Fibroblast of skin of right quadriceps (primary cell): ENCODE measurements at regions not wholly inside any gene's neighbourhood (a gene's known extent, or its start where the extent isn't known, plus 50 kb on each side); places are given as distances from the start of the nearest gene placed in this dataset.
"Not testable (repeated sequence)": the region's sequence is repeated elsewhere in the genome, so short reads cannot be mapped to it uniquely, and the experiment has no call there.

Experiments
- DNase-seq: peaks from one replicate; pipeline ENCODE4 v3.0.0-alpha.2; 2013

DNA sequence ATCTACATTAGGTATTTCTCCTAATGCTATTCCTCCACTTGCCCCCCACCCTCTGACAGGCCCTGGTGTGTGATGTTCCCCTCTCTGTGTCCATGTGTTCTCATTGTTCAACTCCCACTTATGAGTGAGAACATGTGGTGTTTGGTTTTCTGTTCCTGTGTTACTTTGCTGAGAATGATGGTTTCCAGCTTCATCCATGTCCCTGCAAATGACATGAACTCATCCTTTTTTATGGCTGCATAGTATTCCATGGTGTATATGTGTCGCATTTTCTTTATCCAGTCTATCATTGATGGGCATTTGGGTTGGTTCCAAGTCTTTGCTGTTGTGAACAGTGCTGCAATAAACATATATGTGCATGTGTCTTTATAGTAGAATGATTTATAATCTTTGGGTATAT, 50.6 kb upstream of the GRHL3 start:
- DNase-seq = not testable (repeated sequence)

DNA sequence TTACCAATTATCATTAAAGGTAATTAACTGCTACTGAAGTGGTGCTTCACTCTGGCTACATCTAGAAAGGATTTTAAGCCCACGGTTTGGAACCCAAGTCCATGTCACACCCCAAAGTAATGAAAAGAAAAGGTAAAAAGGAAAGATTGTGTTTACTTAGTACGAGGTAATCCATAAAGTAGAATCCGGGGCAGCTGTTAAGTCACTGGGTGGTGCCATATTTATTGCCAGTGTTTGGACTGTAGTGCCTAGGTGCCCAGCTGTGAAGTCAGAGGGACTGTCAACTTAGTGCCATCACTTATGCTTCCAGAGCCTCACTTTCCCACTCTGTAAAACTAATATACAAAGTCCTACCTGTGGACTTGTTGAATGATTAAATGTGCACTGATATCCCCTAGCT, 52.2 kb upstream of the GRHL3 start:
- DNase-seq = no peak

DNA sequence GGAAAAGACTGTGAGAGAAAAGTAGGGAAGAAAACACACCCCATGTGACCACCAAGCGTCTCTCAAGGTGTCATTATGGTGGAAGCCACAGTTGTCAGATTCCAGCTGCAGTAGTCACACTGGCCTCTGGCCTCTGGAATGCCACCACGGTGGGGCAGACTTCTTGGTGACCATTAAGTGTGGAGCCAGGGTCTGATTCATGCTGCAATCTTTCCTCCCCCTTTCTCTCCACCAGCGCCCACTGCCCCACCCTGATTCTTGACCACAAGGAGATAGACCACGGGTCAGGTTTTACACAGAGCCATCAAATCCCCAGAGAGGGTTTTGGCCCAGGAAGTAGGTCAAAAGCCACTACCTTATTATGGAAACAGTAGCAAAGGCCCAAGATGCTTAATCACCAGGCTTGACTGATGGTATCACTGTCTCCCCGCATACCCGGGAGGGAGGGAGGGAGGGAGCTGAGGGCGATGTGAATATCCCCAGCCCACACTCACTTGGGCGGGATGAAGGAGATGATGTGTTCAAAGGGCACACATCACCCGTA, 52.7 kb upstream of the GRHL3 start:
- peak; percentile 82 for DNase-seq

DNA sequence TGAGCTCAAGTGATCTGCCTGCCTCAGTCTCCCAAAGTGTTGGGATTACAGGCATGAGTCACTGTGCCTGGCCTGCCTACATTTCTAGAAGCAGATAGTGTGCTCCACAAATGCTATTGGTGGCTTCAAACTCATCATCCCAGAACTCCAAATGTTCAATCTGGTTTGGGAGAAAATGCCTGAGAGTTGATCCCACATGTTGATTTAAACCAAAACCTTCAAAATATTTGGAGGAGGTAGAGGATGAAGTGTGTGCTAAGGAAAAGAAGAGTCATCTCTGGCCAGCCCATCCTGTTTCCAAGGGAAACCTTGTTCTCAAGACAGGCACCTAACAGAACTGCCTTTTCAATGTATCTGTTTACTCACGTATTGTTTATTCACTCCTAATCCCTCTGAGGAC, 55.4 kb upstream of the GRHL3 start:
- no peak for DNase-seq

DNA sequence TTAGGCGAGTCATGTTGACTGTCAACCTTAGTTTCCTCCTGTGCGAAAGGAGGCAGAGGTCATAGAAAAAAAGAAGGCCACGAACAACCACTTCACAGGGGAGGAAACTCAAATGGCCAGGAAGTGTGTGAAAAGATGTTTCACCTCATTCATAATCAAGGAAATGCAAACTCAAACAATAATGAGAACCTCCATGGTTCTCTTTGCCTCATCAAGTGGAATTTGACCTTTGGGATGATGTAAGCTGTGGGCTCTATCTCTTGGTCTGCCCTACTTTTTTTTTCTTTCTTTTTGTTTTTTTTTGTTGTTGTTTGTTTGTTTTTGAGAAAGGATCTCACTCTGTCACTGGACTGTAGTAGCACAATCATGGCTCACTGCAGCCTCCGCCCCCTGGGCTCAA, 55.9 kb upstream of the GRHL3 start:
- DNase-seq = no peak

DNA sequence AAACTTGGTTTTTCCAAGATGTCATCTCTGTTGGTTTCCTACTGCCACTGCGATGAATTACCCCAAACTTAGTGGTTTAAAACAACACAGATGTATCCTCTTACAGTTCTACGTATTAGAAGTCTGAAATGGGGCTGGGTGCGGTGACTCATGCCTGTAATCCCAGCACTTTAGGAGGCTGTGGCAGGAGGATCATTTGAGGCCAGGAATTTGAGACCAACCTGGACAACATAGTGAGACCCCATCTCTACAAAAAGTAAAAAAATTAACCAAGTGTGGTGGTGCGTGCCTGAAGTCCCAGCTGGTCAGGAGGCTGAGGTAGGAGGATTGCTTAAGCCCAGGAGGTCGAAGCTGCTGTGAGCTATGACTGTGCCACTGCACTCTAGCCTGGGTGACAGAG, 57.2 kb upstream of the GRHL3 start:
- DNase-seq = no peak

DNA sequence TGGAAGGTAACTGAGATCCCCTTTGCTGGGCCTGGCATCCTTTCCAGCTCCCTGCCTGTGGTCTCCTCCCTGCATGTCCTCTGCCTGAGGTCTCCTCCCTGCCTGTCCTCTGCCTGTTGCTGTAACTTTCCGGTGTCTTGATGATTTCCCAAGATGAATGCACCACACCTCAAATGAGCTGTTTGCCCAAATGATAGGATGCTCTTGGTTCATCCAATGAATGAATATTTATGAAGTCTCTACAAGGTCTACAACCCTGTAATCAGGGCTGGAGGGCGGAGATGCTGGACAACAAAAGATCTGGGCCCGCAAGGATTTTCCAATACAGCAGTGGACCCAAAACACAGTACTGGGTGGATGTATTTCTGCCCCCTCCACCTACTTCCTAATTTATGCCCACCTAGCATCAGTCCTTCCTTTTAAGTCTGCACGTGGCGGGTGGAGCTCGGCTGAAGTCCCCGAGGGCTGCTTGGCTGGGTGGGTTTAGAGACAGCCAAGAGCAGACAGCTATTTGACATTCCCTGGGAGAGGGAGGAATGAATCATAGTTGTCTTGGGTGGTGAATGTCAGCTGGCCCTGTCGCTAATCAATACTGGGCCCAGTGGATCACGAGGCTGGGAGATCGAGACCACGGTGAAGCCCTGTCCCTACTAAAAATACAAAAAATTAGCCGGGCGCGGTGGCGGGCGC, 60.3 kb upstream of the GRHL3 start:
- DNase-seq = no peak

DNA sequence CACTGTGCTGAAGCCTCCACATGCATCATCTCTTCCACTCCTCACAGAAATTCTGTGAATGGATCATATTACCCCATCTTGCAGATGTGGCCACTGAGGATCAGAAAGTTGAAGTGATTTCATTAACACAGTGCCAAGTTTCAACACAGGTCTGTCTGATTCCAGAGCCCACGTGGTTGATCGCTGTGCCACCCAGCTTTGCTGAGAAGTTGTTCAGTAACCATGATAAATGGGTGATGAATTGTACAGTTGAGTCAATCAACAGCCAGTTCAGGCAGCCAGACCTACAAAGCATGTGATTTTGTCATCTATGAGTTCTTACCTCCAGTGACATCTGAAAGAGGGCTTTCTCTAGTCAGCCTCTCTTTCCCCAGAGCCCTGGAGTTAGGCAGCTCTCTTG, 61.8 kb upstream of the GRHL3 start:
- DNase-seq = no peak

DNA sequence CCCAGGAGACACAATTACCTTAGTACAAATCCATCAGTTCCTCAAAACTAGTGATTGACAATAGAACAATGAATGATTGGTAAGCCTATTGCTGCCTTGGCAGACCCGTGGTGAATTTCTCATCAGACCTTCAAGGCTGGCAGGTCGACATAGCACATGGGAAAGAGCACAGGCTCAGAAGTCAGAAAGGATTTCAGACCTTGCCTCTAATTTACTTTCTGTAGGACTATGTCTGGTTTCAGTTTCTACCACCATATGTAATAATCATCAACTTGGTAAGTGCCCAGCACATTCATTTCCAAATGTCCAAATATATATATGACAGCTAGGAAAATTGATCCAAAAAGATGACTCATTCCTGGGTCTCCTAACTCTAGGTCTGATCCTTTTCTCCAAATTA, 62.5 kb upstream of the GRHL3 start:
- no peak for DNase-seq

DNA sequence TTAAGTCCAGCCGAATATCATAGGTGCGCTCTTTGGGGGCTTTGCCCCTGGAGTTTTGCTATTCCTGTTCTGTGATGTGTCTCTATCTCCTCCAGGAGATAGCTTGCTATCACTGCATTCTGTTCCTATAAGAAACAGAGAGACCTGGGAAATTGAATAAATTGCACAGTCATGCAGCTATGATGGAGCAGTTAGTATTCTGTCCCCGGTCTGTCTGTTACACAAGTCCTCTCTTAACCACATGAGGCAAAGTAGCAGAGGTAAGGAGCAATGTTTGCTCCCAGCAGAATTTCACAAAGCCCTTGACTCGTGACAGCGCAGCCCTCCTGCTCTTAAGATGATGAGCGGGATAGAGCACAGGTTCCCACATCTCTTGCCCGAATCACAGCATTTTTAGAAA, 63.9 kb upstream of the GRHL3 start:
- no peak for DNase-seq

DNA sequence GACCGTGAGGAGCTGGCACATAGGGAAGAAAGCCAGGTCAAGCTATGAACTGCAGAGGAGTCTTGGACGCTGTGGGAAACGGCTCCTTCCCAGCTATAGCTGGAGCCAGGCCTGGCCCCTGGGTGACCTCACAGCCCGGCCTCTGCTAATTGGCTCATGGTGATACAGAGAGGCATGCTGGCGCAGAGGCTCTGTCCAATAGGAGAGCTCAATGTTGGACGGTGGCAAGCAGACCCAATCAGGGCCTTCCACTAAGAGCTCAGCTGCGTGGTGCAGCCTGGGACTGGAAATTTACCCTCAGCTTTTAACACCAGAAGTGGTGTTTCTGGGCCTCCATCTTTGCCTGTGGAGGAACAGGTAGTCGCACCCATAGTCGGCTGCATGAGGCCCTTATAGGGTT, 64.4 kb upstream of the GRHL3 start:
- DNase-seq = no peak

DNA sequence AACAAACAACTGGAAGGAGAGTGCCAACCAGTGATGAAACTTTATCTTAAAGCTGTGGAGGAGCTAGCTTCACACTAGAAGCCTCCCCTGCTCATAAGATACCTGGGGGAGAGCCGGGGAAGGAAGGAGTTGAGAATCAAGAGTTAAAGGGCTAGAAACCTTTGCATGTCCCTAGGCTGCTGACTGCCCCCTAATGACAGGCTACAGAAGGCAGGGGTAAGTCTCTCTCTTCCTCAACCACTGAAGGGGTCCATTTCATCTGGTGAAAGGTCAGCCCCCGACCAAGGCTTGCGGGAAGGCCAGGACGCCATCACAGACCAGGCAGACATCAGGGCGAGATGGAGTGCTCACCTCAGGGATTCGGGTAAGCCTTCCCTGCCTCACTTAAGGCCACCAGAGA, 65.6 kb upstream of the GRHL3 start:
- no peak for DNase-seq

DNA sequence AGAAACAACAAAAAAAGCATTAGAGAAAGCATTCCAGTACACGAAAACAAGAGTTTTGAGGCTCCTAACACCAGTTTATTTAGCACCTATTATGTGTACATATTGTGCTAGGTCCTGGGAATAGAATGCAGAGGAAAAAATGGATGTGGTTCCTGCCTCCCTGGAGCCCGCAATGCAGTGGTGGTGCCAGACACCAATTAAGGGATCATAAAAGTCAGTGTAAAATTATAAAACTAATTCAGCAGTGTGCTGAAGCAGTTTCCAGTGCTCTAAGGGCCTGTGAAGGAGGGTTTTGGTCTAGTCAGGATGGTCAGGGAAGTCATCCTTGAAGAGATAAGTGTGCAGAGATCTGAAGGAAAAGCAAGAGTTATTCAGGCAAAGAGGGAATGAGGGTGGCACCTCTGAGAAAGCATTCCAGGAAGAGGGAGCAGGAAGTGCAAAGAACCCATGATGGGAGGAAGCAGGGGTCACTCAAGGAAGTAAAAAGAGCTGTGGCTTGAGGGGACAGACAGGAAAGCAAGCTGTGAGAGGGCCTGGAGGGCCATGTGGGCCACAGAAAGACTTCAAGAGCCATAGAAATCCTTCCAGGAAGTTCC, 65.2 kb upstream of the IFNLR1 start:
- no peak for DNase-seq

DNA sequence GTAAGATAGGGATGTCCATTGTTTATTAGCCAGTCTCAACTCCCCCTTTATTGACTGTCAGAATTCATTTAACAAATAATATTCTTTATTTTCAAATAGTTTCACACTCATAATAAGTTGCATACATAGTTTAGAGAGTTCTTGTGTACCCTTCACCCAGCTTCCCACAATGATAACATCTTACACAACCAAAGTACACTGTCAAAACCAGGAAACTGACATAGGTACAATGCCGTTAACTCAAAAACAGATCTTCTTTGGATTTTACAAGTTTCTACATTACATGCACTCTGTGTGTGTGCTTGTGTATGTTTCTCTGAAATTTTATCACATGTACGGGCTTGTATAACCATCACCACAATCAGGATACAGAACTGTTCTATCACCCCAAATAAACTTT, 64.4 kb upstream of the IFNLR1 start:
- no peak for DNase-seq

DNA sequence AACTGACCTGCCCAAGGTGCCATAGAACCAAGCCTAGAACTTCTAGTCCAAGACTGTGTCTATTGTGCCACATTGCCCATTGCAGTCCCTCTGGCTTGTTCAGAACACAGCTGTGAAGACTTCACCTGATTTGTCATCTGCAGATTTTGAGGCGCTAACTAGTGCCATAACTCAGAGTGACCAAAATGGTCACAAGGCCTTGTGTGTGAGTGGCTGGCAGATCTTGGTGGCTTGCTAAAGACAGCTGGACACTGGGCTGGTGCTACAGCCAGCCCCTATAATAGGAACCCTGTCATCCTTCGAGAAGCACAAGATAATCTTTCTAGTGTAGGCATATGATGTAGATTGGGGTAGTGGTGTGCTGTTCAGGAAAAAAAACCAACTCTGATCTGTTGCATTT, 63.7 kb upstream of the IFNLR1 start:
- DNase-seq = no peak

DNA sequence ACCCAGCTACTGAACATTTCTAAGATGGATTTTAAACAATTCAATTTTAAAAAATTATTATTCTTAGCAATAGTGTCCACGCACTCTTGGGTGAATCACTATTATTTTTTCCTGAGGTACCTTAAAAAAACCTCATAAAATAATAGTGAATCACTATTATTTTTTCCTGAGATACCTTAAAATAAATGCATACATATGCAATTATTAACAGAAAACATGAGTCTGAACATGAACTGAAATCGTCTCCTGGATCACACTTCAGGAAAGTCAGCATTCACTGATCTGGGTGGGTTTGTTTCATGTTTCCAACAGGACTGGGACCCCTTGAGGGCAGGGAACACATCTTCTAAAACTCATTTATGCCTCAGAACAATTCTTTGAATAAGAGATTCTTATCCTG, 63.1 kb upstream of the IFNLR1 start:
- DNase-seq = no peak

DNA sequence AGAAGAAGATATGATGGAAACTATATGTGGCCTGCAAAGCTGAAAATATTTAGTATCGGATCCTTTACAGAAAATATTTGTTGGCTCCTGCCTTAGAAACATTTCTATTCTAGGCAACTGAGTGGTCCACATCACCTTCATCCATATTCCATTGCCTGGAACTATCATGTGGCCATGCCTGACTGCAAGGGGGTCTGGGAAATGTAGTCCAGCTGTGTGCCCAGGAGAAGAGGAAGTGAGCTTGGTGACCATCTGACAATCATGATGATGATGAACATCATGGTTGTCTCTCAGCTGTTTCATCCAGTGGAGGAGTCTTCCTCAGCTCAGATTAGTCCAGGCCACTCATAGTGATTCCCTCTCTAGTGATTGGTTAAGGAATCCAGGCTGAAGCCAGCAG, 61.8 kb upstream of the IFNLR1 start:
- no peak for DNase-seq

DNA sequence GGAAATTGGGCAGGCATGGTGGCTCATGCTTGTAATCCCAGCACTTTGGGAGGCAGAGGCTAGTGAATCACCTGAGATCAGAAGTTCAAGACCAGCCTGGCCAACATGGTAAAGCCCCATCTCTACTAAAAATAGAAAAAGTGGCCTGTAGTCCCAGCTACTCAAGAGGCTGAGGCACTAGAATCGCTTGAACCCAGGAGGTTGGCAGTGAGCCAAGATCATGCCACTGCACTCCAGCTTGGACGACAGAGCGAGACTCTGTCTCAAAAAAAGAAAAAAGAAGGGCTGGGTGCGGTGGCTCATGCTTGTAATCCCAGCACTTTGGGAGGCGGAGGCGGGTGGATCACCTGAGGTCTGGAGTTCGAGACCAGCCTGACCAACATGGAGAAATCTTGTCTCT, 60.2 kb upstream of the IFNLR1 start:
- not testable (repeated sequence) for DNase-seq

DNA sequence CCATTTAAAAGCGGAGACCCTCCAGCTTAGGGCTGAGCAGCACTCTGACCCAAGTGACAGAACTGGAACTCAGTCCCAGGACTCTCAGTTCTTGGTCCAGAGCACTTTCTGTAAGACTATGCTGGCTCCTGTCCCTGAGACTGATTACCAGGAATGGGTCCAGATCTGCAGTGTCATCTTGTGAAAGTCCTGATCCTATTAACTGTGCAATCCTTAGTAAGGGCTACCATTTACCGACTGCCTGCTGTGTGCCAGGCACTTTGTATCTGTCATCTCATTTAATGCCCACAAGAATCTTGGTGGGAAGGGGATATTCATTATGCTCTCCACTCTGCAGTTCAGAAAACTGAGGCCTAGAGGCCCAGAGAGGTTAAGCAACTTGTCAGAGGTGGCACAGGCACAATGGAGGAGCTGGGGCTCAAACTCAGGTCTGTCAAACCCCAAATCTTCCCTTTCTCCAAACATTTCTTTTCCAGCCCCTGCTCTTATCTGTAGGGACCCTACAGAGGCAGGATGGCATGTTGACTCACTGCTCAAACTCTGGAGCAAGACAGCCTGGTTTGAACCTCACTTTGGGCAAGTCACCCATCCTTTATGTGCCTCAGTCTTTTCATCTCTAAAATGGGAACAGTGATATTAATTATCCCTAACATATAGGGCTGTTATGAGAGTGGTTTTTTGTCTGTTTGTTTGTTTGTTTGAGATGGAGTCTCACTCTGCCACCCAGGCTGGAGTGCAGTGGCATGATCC, 57.6 kb upstream of the IFNLR1 start:
- no peak for DNase-seq

DNA sequence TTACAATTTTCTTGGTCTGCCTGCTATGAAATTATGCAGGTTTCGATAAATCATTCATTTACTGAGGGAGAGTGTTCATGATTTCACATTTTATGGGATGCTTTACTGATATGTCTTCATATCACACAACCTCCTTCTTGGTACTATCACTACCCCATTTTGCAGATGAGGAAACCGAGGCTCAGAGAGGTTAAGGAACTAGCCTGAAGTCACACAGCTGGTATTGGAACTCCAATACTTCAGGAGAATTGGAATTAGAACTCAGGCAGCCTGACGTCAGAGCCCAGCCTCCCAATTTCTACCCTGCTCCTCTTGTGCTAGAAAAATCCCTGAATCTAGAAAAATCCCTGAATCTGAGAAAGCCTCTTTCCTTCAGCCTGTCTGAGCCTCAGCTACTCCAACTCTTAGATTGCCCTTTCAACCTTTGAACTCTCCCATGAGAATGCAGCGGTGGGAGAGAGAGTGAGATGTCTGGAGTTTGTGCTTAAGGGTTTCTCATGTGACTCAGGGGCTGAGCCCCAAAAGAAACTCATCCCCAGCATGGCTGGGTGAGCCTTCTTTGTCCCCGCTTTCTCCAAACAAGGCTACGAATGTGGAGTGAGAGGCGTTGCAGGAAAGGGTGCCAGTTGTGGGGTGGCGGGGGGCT, 50.8 kb upstream of the IFNLR1 start:
- DNase-seq = no peak

DNA sequence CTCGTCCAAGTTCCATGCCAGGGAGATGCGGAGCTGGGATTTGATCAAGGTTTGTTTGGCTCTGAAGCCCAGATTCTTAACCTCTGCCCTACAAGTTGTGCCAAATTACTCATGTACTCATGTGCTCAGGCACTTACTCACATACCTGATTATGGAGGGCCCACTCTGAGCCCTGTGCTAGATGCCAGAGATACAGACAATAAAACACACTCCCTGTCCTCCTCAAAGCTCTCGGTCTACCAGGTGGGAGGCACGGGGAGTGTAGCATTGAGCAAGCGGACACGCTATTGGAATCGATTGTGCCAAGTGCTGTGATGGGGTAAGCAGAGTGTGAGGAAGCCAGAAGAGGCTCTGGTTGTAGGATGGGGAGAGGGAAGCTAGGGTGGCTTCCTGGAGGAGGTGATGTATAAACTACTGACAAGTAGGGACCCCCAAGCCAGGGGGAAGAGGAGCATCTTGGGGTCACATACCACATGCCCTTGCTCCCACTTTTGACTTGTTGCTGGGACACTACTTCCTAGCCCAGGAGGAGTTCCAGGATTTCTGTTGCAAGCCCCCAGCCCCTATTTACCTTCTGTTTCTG, 49.8 kb upstream of the IFNLR1 start:
- DNase-seq = peak; percentile 44
